ENCODE measurements at regions not wholly inside any gene's neighbourhood (a gene's known extent, or its start where the extent isn't known, plus 50 kb on each side); places are given as distances from the start of the nearest gene placed in this dataset.

DNA sequence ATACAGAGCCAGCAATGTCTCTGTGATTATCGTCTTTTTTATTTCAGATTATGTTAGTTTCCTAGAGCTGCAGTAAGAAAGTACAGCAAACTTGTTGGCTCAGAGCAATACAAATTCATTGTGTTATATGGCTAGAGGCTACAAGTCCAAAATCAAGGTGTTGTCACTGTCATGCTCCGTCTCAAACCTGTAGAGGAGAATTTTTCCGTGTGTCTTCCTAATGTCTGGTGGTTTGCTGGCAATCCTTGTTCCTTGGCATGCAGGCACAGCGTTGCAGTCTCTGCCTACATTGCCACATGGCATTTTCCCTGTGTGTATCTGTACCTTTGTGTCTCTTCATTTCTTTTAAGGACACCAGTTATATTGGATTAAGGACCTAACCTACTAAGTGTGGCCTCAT is 244.4 kb downstream of the LRRIQ3 start:
- no peak for DNase-seq

DNA sequence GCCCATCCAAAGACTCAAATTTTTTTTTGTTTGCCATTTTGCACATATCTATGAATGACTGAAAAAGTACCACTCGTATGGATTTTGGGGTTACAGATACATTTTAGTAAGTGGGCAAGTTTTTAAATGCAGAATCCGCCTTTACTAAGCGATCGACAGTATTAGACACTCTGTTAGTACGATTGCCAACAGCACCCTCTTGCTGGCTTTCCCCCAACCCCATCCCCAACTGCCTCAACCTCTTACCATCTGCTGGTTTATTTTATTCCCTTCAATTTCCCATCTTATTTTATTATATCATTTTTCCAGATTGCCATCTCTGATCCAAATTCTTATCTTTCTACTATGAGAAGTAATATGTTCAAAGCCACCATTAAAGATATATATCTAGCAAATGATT is 244.8 kb downstream of the LRRIQ3 start:
- DNase-seq, result no peak

DNA sequence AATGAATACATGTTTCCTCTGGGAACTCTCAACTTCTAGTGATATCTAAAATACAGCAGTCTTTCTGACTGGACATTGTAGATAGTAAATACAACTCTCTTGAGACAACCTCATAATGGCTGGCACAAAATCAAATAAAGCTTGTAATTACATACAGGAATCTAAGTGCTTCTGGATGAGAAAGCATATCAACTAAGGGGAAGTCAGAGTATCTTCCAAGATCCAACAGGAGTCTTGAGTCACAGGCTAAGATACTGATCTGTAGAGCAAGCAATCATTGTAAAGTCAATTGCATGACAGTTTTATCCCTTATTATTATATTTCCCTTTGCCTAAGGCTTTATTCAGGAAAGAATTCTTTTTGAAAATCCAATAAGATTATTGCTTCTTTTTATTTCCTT is 249.9 kb downstream of the LRRIQ3 start:
- DNase-seq, result no peak

DNA sequence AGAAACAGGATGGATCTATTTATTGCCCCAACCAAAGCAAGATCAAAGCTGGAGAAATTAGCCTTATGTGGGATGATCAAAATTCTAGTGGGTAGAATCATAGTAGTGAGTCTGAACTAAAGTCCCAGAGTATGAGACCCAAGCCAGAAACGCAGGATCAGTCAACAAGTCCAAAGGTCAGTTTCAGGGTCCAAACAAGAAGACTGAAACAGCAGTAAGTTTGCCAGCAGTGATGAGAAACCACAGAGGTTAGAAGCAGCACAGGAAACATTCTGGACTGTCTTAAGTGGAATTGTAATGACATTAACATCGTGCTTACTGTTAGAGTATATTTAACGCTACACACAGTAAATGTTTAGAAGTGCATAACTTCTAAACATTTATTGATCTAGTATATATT is 251.0 kb downstream of the LRRIQ3 start:
- no peak for DNase-seq

DNA sequence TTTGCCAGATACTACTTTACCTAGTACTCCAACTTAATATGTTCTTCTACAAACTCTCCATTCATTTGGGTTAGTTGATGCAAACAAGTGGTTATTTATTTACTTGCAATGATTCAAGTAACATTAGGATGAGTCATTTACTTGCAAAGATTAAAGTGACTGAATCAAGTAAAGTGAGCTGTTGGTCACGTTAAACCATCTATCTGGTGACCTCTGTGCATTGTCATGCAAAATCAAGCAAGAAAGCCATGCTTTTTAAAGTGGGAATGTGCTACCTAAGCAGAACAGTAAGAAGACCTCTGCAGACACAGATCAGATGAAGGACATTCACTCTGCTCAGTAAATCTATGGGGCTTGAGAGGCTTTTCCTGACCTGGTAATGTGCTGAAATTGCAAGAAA is 254.7 kb downstream of the LRRIQ3 start:
- no peak for DNase-seq

DNA sequence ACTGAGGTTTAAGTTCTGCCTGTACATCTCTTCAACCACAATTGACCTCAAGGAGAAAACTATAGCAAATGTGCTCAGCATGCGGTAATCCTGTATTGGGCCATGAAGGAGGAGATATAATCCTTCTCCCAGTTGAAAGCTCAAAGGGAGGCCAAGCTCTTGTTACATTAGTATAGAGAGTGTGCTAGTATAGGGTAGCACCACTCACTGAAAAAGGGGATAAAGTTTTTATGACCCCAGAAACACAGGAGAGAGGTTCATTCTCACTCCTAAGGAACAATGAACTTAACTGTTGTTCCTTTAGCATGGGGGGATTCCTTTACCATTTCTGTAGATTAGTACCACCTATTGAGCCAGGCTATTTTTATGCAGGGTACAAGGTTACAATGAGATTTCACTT is 267.7 kb downstream of the LRRIQ3 start:
- no peak for DNase-seq

DNA sequence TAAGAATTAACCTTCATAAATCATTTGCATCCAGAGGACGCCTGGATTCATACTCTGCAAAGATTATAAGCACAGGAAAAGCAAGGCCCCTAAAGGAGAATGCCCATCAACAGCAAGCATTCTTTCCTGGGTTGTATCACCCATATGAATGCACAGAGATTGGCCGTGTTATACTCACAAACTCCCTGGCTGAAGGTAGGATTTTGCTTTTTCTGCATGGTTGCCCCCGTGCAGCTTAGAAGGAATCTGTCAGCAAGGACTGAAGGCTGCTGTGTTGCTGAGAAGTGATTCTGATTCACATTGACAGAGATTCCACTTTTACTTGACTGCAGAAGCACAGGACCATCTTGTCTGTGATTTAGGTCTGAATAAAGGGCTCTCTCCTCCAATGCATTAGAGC is 283.0 kb downstream of the LRRIQ3 start:
- DNase-seq, result no peak

DNA sequence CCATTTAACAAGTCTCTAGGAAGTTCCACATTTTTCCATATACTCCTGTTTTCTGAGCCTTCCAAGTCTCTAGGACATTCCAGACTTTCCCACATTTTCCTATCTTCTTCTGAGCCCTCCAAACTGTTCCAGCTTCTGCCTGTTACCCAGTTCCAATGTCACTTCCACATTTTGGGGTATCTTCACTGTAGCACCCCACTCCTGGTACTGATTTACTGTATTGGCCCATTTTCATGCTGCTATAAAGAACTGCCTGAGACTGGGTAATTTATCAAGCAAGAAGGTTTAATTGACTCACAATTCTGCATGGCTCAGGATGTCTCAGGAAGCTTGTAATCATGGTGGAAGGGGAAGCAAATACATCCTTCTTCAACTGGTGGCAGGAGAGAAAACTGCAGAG is 285.0 kb downstream of the LRRIQ3 start:
- no peak for DNase-seq

DNA sequence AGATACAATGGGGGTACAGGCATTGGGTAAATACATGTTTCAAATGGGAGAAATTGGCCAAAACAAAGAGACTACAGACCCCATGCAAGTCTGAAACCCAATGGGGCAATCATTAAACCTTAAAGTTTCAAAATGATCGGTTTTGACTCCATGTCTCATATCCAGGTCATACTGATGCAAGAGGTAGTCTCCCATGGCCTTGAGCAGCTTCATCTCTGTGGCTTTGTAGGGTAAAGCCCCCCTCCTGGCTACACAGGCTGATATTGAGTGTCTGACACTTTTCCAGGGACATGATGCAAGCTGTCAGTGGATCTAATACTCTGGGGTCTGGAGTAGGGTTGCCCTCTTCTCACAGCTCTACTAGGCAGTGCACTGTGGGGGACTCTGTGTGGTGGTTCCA is 286.1 kb downstream of the LRRIQ3 start:
- DNase-seq, result no peak

DNA sequence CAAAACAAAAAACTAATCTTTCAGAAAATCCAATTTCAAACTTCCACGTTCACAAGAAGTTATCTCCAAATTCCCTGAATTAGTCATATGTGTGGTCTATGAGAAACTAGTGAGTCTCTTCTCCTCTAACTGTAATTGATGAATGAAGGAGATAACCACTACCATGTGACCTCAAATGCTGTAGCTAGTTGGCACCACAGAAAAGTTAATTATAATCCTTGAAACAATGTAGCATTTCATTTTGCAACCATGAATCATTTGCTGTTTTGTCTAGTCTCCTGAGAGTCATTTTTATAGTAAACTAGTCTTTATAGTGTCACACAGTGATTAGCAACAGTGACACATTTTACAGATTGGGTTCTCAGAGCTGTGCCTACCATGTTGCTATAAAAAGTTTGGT is 287.5 kb downstream of the LRRIQ3 start:
- DNase-seq, result no peak

DNA sequence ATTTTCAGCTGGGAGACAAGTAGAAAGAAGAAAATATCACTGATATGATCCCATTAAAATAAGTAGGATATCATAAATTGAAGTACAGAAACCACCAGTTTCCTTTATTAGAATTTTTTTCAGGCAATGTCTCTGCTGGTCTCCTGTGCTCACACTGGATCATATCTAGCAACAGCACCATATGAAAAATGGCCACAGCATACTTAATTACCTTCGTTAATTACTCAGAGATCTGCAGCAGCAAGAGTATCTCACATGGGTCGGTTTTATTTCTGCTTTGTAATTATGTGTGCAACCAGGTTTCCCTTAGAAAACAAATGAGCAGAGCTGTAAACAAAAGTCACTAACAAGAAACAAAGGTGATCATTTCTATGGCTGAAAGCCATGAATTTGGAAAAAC is 287.9 kb downstream of the LRRIQ3 start:
- no peak for DNase-seq

DNA sequence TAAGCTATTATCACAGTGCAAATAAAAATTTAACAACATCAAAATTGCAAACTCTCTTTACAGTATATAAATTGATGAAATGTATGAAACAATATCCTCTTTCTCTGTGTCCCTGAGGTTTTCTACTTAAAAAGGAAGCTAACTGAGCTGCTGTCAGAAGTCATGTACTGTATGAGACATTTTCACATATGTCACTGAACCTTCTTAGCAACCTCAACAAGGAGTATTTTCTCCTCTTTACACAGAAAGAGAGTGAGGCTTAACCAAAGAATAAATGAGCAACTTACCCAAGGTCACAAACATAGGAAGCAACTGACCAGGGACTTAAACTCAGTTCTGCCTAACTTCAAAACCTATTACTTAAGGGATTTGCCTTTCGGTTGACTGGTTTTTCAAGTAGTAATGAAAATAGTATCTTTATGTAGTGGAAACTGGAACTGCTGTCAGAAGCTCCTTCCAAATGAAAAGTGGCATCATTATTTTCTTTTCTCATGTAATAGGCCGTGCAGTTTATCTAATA is 288.9 kb downstream of the LRRIQ3 start:
- DNase-seq, result no peak

DNA sequence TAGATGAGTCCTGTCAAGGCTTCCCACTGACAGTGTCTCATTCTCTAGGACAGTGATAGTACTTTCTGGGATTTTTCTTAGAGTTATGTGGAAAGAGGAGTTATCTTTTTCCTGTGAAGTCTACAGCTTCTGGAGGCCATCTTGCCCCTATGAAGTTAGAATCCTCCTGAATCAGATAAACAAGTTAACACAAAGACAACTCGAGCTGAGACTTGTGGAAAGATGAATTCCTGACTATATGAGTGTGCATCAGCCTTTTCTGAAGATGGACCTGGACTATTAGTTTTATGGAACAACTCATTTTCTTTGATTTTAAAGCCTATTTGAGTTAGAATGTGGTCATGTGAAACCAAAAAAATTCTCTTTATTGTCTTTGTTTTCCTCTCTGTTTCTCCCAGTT is 290.9 kb downstream of the LRRIQ3 start:
- DNase-seq, result no peak

DNA sequence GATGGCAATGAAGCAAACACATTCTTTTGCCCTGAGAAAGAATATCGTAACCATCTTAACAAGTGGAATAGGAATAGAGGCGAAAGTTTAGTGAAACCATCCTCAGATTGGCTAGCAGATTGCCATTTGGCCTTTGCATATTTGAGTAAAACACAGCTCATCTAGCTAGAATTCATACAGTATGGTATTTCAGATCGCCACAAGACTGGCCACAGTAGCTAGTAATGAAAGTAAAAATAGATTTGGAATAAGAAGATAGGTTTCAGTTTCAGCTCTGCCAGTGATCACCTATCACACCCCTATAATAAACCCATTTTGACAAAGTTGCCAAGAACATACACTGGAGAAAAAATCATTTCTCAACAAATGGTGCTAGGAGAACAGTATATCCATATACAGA is 294.9 kb downstream of the LRRIQ3 start:
- no peak for DNase-seq

DNA sequence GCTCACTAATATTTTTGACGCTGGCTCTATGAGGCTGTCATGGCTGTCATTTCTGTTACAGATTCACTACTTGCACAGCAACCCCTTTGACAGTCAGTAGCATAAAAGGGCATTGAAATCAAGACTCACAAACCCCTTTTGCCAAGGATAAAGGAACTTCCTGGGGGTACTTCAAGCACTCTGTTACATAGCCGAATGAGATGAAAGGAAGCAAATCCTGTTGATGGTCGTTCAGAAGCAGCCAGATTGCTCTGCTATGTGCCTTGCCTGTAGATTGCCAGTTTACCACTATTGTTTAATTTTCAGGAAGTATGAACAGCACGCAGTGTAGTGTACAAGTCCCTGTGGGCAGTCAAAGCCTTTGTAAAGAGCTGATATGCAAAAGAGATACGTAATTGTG is 296.2 kb downstream of the LRRIQ3 start:
- DNase-seq, result no peak

DNA sequence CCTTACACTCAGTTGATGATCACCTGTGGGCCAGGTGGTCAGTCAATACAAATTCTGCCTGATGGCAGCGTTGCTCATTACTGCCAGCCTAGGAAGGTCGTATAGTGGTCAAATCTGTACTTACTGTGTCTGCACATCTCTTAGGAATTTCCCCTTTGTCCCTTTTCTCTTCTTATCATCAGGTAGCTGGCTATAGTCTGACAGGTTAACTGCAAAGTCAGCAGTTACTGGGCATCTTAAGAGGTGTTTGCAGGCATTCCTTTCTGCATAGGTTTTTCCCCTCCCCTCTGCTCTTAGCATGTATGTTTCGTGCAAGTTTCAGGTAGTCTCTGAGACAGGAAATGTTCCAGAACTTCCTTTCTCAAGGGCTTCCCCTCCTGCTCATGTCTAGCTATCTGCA is 298.7 kb downstream of the LRRIQ3 start:
- DNase-seq, result no peak

DNA sequence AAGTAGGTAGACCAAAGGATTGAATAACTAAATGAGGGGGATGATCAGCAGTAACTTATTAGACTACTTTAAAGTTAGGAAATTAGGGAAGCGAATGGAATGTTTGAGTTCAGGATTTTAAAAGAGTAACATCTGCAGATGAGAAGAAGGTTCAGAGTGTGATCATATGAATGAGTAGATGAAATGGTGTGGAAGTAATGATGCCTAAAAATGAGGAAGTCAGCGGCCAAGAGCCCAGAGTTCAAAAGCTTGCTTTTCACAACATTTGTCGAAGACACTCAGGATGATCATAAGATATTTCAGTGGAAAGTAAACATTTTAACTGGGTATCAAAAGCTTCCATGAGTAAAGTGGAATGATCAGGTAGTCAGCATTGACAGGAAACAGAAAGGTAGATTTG is 299.4 kb downstream of the LRRIQ3 start:
- no peak for DNase-seq

DNA sequence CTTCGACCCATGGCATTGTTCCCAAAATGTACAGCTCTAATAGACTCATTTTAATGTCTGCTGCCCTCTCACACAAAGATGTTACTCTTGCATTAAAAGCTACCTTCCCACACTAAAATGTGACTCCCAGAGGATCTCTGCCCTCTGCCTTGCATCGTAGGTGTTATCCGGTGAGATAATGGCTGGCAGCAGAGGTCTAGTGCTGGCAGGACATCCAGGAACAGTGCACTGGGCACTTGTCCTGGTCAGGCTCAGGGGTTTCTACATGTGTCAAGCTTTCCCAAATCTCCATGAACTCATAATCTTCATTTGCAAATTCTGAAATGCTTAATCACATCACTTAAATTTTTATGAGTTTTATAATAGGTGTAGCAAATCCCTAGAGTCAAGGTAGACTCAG is 310.6 kb downstream of the LRRIQ3 start:
- no peak for DNase-seq

DNA sequence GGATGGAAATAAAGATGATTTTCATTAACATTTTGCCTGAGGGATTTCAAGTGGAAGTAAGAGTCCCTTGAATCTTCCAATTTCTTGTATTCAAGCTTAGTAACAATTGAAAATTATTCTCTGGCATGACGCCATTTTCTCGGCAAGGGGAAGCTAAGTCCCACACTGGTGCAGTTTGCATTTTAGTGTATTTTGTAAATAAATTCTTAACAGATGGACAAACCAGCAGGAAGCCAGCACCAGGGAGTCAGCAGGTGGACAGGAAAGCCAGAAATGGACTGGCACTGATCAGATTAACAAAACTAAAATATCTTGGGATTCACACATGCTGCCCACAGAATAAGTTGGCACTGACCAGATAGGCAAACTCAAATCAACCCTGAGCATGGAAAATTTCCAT is 311.3 kb downstream of the LRRIQ3 start:
- no peak for DNase-seq

DNA sequence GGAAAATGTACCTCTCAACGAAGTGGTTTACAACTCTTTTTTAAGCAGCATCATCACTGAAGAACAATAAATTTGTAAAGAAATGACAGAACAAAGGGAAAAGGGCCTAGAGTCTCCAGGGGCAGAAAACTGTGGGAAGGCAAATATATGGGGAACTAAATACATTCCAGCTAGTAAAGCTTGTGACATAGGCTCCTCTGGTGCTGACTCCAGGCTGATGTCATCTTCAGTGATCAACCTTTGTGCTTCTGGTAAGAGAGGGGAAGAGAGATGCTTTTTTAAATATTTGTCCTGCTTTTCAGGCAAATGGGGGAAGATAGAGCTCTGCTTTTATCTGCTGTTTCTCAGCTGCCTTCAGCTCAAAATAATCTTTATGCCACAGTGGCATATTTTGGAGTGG is 323.2 kb downstream of the LRRIQ3 start:
- DNase-seq, result no peak

DNA sequence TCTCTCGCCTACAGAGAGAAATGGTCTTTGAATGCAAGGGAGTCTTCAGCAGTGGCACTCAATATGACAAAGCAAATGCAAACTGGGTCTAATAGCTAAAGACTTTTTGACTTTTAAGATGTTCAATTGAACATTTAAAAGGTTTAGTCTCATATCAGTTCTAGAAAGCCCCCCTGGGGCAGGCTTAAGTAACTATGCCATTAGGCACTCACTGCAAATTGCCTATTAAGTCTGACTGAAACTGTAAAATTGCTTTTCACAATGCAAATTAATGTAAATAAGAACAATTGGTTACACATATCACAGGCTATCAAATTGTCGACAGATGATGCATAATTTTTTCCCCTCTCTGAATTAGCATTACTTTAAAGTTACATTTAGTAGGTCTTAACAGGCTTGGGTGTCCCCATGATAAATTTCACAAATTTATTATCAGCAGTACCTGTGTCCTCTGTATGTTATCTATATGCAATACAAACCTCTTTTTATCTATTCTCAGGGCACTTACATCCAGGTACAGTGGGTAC is 329.1 kb downstream of the LRRIQ3 start:
- no peak for DNase-seq

DNA sequence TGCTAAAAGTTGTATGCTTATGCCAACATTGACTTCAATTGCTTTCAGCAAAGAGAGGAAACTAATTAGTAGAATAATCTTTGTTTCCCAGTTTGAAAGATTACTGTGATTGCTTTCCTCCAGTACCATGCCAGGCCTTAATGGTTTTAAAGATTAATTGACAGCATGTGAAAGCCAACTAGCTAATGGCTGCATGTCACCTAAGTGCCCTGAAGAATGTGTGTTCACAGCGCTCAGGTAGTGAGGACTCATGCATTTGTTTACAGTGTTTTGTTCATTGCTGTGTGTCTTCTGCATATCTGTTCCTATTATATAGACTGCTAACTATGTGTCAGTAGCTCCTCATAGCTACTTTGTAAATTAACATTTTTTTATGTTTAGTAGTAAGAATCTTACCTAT is 335.6 kb downstream of the LRRIQ3 start:
- DNase-seq, result no peak

DNA sequence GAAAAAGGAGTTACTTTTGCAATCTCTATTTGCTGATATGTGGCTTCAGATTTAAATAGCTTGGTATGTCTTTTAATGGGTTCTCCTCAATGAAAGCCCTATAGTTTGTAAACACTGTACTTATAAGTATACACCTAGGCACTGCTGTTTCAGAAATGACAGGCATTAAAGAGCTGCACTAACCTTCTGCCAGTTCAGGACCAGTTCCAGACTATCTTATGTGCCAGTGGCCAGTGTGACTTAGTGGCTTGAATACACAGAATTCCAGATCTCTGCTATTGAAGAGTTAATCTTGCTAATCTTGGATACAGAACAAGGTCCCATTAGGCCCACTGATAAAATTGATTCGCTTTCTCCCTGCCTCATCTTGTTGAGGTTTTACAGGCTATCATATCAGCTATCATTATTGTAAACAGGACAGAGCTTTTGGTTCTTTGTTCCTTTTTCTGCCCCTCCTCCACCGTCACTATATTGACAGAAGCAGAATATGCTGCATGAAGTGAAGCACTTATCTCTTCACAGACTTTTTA is 337.5 kb downstream of the LRRIQ3 start:
- no peak for DNase-seq

DNA sequence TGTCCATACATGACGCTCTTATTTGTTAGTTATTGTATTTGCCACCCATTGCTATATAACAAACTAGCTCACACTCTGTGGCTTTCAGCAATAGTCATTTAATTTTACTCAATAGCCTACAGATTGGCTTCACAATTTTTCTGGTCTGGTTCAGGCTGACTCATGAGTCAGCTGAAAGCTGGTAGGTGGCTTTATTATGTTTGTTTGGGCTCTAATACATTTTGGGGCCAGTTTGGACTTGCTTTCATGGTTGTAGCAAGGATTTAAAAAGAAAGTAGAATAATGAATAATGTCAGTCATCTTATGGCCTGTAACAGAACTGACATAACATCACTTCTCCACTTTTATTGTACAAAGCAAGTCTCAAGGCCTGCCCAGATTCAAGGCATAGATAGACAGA is 338.7 kb downstream of the LRRIQ3 start:
- DNase-seq, result no peak

DNA sequence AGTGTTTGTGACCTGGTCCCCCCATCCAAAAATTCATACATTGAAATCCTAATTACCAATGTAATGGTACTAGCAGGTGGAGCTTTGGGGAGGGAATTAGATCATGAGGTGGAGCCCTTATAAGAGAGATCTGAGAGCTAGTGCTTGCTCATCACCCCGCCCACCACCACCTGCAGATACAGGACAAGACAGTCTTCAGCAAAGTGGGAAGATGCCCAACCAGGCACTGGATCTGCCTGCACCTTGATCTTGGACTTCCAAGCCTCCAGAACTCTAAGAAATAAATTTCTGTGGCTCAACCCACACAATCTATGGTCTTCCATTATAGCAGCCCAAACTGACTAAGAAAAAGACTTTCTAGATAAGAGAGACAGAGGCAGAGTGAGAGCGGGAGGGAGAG is 343.4 kb downstream of the LRRIQ3 start:
- no peak for DNase-seq

DNA sequence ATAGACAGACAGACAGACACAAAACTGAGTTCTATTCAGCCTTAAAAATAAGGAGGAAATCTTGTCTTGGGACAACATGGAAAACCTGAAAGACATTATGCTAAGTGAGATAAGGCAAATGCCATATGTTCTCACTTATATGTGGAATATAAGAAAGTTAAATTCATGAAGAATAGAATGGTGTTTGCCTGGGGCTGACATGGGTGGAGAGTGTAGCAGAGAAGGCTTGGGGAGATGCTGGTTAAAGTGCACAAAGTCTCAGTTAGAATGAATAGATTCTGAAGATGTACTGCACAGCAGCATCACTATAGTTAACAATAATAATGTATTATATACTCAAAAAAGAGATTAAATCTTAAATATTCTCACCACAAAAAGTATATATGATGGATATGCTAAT is 355.5 kb downstream of the LRRIQ3 start:
- DNase-seq, result no peak
